Neural progenitor cell (in vitro differentiated cells): ENCODE measurements at regions not wholly inside any gene's neighbourhood (a gene's known extent, or its start where the extent isn't known, plus 50 kb on each side); places are given as distances from the start of the nearest gene placed in this dataset.
A peak's percentile ranks its signal among the peaks of the same experiment; 100 is the strongest.

Experiments
- DNase-seq: peaks from one replicate; pipeline ENCODE4 v3.0.0-alpha.2; 2016; ENCODE audit warnings: low spot score
- H2AFZ ChIP-seq: fragments of 200-600 bp; sonication (generic); replicated peaks from 2 replicates; pipeline ENCODE4 v1.6.1; 2016; ENCODE audit warnings: antibody characterized with exemption
- H3F3A ChIP-seq: fragments of 200-600 bp; sonication (generic); 2 replicates; pipeline ENCODE4 v1.6.1; 2016; ENCODE audit warnings: antibody characterized with exemption, low read depth
- H3K27ac ChIP-seq: fragments of 200-600 bp; sonication (generic); 2 replicates; pipeline ENCODE4 v1.5.1; 2016; ENCODE audit warnings: mild to moderate bottlenecking
- H3K27me3 ChIP-seq: fragments of 200-600 bp; sonication (generic); 2 replicates; pipeline ENCODE4 v1.6.1; 2016; ENCODE audit warnings: mild to moderate bottlenecking, moderate library complexity
- H3K36me3 ChIP-seq: fragments of 200-600 bp; sonication (generic); 2 replicates; pipeline ENCODE4 v1.5.1; 2016
- H3K4me1 ChIP-seq: fragments of 200-600 bp; sonication (generic); 2 replicates; pipeline ENCODE4 v1.6.1; 2016; ENCODE audit warnings: mixed run types
- H3K4me2 ChIP-seq: fragments of 200-600 bp; sonication (generic); 2 replicates; pipeline ENCODE4 v1.6.1; 2016
- H3K4me3 ChIP-seq: fragments of 200-600 bp; sonication (generic); 2 replicates; pipeline ENCODE4 v1.5.1; 2016
- H3K79me2 ChIP-seq: fragments of 200-600 bp; sonication (generic); 2 replicates; pipeline ENCODE4 v1.6.1; 2016; ENCODE audit warnings: low read depth
- H3K9ac ChIP-seq: fragments of 200-600 bp; sonication (generic); 2 replicates; pipeline ENCODE4 v1.6.1; 2016
- H3K9me3 ChIP-seq: fragments of 200-600 bp; sonication (generic); 2 replicates; pipeline ENCODE4 v1.5.1; 2016; ENCODE audit warnings: low read depth
- H4K20me1 ChIP-seq: fragments of 200-600 bp; sonication (generic); 2 replicates; pipeline ENCODE4 v1.6.1; 2016; ENCODE audit warnings: low read depth
- H3K27ac Mint-ChIP-seq: 3 replicates; pipeline ENCODE4 v1.8.0; 2021; ENCODE audit warnings: mixed read lengths
- H3K27me3 Mint-ChIP-seq: 2 replicates; pipeline ENCODE4 v1.8.0; 2022; ENCODE audit warnings: low read depth, mild to moderate bottlenecking, inconsistent platforms, moderate library complexity, mixed read lengths; ENCODE audit not compliant: insufficient read depth
- H3K36me3 Mint-ChIP-seq: 3 replicates; pipeline ENCODE4 v1.8.0; 2021; ENCODE audit warnings: mixed read lengths
- H3K4me1 Mint-ChIP-seq: 3 replicates; pipeline ENCODE4 v1.8.0; 2021; ENCODE audit warnings: mixed read lengths
- H3K4me3 Mint-ChIP-seq: 3 replicates; pipeline ENCODE4 v1.8.0; 2021; ENCODE audit warnings: mild to moderate bottlenecking, moderate library complexity, mixed read lengths
- H3K9me3 Mint-ChIP-seq: 3 replicates; pipeline ENCODE4 v1.8.0; 2020; ENCODE audit warnings: mixed read lengths
- EZH2 ChIP-seq: fragments of 200-600 bp; sonication (generic); IDR thresholded peaks from 2 replicates; pipeline ENCODE4 v1.6.1; 2017; ENCODE audit warnings: antibody characterized with exemption, mild to moderate bottlenecking, moderate library complexity
- EZH2phosphoT487 ChIP-seq: fragments of 200-600 bp; sonication (generic); IDR thresholded peaks from 2 replicates; pipeline ENCODE4 v1.6.1; 2017; ENCODE audit warnings: antibody characterized with exemption
- TF ChIP-seq, protein P1 (sequence below): fragments of 200-600 bp; sonication (generic); IDR thresholded peaks from 2 replicates; pipeline ENCODE4 v1.5.1; 2017; ENCODE audit warnings: antibody characterized with exemption, mild to moderate bottlenecking

DNA sequence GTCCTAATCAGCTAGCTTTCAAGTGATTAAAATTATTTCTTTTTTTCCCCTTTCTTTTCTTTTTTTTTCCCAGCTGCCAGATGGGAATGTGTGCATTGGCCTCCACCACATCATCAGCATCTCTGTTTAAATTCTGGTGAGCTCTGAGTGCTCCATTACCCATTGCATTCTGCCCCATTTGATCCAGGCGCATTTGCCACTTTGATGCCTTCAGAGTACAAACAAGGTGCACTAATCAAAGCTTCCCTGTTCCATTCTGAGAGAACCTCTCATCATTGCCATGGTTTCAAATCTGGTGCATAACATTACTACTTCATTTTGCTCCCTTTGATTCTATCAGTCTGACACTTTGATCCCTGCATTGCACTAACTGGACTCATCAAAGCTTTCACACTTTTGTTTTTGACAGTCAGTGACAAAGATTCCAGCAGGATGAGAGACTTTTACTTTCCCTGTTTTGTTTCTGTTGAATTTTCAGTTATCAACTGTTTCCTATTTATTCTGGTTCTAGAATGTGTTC is 238.8 kb upstream of the PCDH10 start:
- H3K27ac ChIP-seq = no peak overlapping the region
- no peak overlapping the region for H3K27ac Mint-ChIP-seq

DNA sequence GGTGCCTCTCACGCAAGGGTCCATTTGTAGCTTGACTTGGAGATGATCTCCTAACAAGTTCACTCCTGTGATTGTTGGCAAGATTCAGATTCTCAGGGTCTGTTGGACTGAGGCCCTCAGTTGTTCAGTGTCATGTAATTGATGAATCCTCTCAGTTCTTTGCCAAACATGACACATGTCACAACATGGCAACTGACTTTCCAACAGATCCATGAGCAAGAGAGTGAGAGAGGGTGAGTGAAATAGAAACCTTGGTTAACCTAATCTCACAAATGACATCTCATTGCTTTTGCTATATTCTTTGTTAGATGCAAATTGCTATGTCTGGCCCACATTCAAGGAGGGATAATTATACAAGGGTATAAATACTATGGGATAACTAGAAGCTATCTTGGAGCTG is 231.0 kb upstream of the PCDH10 start:
- peaks cover 11% of the 10 kb centered on the region for H3K4me1 Mint-ChIP-seq
- DNase-seq = no peak
- no peaks in the 10 kb centered on the region for H3K36me3 ChIP-seq
- H3K4me3 Mint-ChIP-seq = no peak overlapping the region
- H3K9me3 ChIP-seq = no peaks in the 10 kb centered on the region
- no peaks in the 10 kb centered on the region for H3F3A ChIP-seq
- no peaks in the 10 kb centered on the region for H3K4me1 ChIP-seq
- no peaks in the 10 kb centered on the region for H3K79me2 ChIP-seq
- H3K27me3 Mint-ChIP-seq = peaks cover 4% of the 10 kb centered on the region
- no peak overlapping the region for H3K4me2 ChIP-seq
- no peaks in the 10 kb centered on the region for H3K36me3 Mint-ChIP-seq
- no peak overlapping the region for H3K27ac Mint-ChIP-seq
- no peaks in the 10 kb centered on the region for H4K20me1 ChIP-seq
- TF ChIP-seq EZH2phosphoT487 (no peak), EZH2 (no peak)
- TF ChIP-seq, protein P1, sequence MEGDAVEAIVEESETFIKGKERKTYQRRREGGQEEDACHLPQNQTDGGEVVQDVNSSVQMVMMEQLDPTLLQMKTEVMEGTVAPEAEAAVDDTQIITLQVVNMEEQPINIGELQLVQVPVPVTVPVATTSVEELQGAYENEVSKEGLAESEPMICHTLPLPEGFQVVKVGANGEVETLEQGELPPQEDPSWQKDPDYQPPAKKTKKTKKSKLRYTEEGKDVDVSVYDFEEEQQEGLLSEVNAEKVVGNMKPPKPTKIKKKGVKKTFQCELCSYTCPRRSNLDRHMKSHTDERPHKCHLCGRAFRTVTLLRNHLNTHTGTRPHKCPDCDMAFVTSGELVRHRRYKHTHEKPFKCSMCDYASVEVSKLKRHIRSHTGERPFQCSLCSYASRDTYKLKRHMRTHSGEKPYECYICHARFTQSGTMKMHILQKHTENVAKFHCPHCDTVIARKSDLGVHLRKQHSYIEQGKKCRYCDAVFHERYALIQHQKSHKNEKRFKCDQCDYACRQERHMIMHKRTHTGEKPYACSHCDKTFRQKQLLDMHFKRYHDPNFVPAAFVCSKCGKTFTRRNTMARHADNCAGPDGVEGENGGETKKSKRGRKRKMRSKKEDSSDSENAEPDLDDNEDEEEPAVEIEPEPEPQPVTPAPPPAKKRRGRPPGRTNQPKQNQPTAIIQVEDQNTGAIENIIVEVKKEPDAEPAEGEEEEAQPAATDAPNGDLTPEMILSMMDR = no peak
- H3K27ac ChIP-seq = no peak overlapping the region
- H2AFZ ChIP-seq = no peak overlapping the region
- H3K9ac ChIP-seq = no peak overlapping the region
- H3K27me3 ChIP-seq = no peaks in the 10 kb centered on the region
- no peaks in the 10 kb centered on the region for H3K9me3 Mint-ChIP-seq
- H3K4me3 ChIP-seq = no peak overlapping the region

More for the DNA sequence above, 238.8 kb upstream of the PCDH10 start:
- H3K4me3 Mint-ChIP-seq = no peak overlapping the region
- Histone ChIP-seq H3K9me3 (no peaks in the 10 kb centered on the region), H2AFZ (peak overlapping the region; percentile 57), H3K79me2 (no peaks in the 10 kb centered on the region), H3K27me3 (no peaks in the 10 kb centered on the region), H3K9ac (no peak overlapping the region), H3K36me3 (no peaks in the 10 kb centered on the region), H3K4me2 (no peak overlapping the region), H3K4me1 (no peaks in the 10 kb centered on the region), H3F3A (no peaks in the 10 kb centered on the region), H4K20me1 (no peaks in the 10 kb centered on the region), H3K4me3 (no peak overlapping the region)
- DNase-seq = no peak
- TF ChIP-seq EZH2 (no peak), EZH2phosphoT487 (no peak)
- H3K27me3 Mint-ChIP-seq = no peaks in the 10 kb centered on the region
- H3K36me3 Mint-ChIP-seq = no peaks in the 10 kb centered on the region
- peaks cover 5% of the 10 kb centered on the region for H3K9me3 Mint-ChIP-seq
- H3K4me1 Mint-ChIP-seq = peaks cover 7% of the 10 kb centered on the region

DNA sequence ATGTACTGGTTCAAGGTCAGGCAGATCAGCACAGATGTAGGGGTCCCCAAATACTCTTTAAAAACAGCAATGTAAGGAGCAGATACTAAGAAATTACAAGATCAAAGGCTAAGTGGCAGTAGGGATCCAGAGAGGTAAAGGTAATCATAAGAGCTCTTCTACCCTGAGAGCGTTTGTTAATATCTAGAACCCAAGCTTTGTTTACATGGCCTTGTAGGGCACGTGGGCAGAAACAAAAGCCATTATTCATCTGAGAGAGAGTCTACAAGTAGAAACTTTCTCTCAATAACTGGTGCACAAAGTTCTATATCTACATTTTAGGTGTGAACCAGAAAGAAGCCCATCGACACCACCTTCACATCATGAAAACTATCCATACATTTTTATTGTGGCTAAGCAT is 225.6 kb upstream of the PCDH10 start:
- no peak overlapping the region for H3K9ac ChIP-seq
- no peaks in the 10 kb centered on the region for H3K79me2 ChIP-seq
- Mint-ChIP-seq H3K27ac (no peak overlapping the region), H3K4me1 (peaks cover 17% of the 10 kb centered on the region), H3K9me3 (no peaks in the 10 kb centered on the region), H3K27me3 (peaks cover 4% of the 10 kb centered on the region), H3K36me3 (no peaks in the 10 kb centered on the region), H3K4me3 (no peak overlapping the region)
- H3K4me3 ChIP-seq = no peak overlapping the region
- H2AFZ ChIP-seq = no peak overlapping the region
- H3F3A ChIP-seq = no peaks in the 10 kb centered on the region
- H3K9me3 ChIP-seq = no peaks in the 10 kb centered on the region
- no peaks in the 10 kb centered on the region for H4K20me1 ChIP-seq
- H3K27ac ChIP-seq = no peak overlapping the region
- TF ChIP-seq EZH2phosphoT487 (no peak), EZH2 (no peak)
- TF ChIP-seq, protein P1 = no peak
- no peaks in the 10 kb centered on the region for H3K27me3 ChIP-seq
- no peaks in the 10 kb centered on the region for H3K4me1 ChIP-seq
- no peak overlapping the region for H3K4me2 ChIP-seq
- no peaks in the 10 kb centered on the region for H3K36me3 ChIP-seq
- DNase-seq = no peak

DNA sequence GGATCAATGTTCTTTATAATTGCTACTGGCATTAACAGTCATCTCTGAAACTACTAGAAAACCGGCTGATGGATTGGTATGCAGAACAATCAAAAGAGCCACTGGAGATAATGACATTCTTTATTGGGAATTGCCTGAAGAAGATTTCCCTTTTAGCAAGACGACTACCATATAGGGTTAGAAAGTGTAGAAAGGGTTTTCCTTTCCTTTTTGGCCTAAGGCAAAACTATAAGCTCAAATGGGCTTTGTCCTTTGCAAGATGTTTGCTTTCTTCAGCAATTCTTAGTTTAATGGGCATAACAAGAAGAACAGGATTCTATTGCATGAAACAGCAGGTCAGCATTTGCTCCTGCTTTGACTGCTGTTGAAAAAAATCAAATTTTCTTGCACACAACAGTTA is 214.2 kb upstream of the PCDH10 start:
- H3K27ac ChIP-seq = no peak overlapping the region
- no peaks in the 10 kb centered on the region for H3F3A ChIP-seq
- no peak for DNase-seq
- Mint-ChIP-seq H3K9me3 (peaks cover 4% of the 10 kb centered on the region), H3K36me3 (no peaks in the 10 kb centered on the region), H3K27me3 (no peaks in the 10 kb centered on the region), H3K27ac (no peak overlapping the region), H3K4me3 (no peak overlapping the region), H3K4me1 (peaks cover 6% of the 10 kb centered on the region)
- H3K79me2 ChIP-seq = no peaks in the 10 kb centered on the region
- no peak overlapping the region for H3K4me2 ChIP-seq
- no peaks in the 10 kb centered on the region for H3K36me3 ChIP-seq
- H4K20me1 ChIP-seq = no peaks in the 10 kb centered on the region
- H3K9me3 ChIP-seq = no peaks in the 10 kb centered on the region
- no peak overlapping the region for H2AFZ ChIP-seq
- TF ChIP-seq EZH2 = no peak
- TF ChIP-seq, protein P1 = no peak
- H3K9ac ChIP-seq = no peak overlapping the region
- no peak overlapping the region for H3K4me3 ChIP-seq
- H3K4me1 ChIP-seq = no peaks in the 10 kb centered on the region
- no peaks in the 10 kb centered on the region for H3K27me3 ChIP-seq
